Medulla oblongata (tissue), 1 donor: ENCODE measurements at regions not wholly inside any gene's neighbourhood (a gene's known extent, or its start where the extent isn't known, plus 50 kb on each side); places are given as distances from the start of the nearest gene placed in this dataset.
"Not testable (repeated sequence)": the region's sequence is repeated elsewhere in the genome, so short reads cannot be mapped to it uniquely, and the experiment has no call there.

Source experiments
- DNase-seq: peaks from one replicate; pipeline ENCODE4 v3.0.0-alpha.2; 2015; ENCODE audit errors: extremely low spot score

DNA sequence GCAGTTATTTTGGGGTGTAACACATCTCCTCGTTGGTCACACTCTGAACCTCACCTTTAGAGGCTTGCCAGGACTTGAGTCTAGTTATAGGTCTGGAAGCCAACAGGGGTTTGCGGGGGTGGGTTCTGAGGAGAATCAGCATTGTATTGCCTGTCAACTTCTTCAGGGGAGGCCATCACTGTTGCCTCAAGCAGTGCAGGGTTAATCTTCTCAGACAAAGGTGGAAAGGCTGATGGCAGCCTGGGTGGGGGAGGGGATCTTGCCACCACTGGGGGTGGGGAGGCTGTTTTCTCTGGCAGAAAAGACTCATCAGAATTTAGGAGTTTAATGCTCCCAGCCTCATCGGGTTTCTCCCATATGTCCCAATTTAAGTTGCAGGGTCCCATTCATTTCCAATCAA, 387.8 kb downstream of the PRR32 start:
- no peak for DNase-seq

DNA sequence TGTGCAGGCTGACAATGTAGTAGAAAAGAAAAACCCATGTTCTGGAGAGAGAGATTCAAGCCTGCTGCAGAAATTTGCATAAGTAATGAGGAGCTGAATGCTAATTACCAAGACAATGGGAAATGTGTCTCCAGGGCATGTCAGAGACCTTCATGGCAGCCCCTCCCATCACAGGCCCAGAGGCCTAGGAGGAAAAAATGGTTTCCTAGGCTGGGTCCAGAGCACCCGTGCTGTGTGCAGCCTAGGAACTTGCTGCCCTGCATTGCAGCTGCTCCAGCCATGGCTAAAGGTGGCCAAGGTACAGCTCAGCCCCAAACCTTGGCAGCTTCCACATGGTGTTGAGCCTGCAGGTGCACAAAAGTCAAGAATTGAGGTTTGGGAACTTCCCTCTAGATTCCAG, 402.3 kb downstream of the PRR32 start:
- DNase-seq: not testable (repeated sequence)

DNA sequence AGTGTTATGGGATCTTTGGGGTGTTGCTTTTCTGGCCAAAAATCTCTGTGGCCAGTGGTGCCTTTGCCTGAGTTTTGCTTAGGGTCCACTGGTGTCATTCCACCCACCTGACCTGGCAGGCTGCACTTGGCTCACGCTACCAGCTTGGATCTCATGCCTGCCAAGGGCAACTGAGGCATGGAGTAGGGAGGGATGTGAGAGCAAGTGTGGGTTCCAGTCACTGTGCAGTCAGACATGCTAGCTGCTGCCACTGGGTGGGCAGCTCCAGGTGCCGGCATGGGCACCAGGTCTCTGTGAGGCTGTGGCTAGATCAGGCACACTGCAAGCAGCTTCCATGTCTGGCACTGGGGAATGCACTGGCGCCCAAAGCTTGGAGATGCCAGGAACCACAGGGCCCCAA, 424.1 kb downstream of the PRR32 start:
- no peak for DNase-seq

DNA sequence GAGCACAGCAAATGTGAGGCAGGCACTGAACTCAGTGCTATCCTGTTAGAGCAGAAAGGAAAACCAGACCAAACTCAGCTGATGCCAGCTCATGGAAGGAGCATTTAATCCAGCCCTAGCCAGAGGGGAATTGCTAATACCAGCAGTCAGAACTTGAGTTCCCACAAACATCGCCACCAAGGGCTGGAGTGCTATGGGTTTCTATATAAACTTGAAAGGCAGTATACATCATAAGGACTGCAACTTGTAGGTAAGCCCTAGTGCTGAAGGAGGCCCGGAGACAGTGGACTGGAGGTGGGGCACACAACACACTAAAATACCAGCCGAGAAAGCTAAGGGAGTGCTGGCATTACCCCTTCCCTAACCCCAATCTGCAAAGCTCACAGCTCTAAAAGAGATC, 440.2 kb downstream of the PRR32 start:
- no peak for DNase-seq

DNA sequence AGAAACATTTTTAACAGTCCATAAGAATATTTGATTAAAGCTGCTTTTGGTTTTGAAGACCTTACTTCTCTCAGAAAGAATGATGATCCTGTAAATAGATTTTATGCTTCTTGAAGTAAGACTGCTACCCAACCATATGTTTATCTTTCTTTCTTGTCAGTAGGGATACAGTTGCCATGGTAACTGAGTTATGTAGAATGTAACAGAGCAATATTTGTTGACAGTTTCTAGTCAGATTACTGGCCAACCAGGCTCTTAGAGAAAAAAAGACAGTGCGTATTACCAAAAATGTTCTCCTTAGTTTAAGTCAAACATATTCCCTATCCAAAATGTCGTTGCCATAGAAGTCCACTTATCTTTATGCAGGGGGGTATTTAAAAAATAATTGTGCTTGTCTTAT, 456.8 kb downstream of the PRR32 start:
- no peak for DNase-seq

DNA sequence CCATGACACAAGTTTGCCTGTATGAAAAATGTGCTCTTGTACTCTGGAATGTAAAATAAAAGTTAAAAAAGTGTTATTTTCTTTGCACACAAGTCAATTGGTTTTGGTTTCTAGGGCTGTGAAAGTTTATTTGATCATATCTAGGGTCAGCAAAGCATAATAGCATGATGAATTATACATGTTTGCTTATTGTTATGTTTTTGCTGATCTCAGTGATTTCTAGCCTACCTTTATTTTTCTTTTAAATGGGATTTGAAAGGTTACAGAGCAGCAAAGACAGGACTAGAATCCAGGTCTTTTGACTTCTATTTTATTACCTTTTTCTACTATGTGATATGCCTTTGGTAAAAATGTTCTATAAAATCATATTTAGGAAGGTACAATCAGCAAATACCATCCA, 481.0 kb downstream of the PRR32 start:
- no peak for DNase-seq

DNA sequence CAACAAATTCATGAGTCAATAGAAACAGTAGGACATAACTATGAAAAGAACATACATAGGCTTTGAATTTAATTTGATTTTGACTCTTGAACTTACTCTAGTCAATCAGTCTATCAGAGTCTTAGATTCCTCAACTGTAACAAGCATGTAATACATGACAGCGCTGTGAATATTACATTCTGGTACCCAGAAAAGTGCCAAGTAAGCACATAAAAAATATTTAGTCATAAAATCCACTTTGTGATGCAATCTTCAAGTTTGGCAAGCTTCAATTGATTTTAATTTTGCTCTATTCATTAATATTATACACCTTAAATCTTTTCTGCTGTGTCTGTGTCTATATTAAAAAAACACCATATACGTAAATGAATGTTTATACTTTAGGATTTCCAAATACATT, 483.3 kb downstream of the PRR32 start:
- DNase-seq: no peak

DNA sequence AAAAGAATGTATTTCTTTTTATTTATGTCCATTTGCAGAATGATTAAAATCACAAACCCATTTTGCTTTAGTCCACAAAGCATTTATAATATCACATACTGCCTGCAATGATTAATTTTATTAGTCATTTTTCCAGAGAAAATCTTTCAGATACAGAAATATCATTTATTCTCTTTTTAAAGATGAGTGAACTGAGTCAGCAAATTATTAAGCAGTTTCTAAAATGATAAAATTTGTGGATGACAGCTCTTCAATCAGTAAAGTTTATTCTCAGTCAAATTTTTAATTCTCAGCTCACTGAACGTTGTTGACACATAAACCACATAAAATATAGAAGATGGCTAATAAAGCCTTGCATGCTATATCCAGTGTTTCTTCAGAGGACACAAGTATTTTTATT, 485.5 kb downstream of the PRR32 start:
- DNase-seq: no peak

DNA sequence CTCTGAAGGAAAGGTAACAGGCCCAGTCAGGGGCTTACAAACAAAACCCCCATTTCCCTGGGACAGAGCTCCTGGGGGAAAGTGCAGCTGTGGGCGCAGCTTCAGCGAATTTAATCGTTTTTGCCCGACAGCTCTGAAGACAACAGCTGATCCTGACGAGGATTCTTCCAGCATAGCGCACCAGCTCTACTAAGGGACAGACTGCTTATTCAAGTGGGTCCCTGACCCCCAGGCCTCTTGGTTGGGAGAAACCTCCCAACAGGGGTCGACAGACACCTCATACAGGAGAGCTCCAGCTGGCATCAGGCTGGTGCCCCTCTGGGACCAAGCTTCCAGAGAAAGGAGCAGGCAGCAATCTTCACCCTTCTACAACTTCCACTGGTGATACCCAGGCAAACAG, 486.7 kb downstream of the PRR32 start:
- DNase-seq: no peak

DNA sequence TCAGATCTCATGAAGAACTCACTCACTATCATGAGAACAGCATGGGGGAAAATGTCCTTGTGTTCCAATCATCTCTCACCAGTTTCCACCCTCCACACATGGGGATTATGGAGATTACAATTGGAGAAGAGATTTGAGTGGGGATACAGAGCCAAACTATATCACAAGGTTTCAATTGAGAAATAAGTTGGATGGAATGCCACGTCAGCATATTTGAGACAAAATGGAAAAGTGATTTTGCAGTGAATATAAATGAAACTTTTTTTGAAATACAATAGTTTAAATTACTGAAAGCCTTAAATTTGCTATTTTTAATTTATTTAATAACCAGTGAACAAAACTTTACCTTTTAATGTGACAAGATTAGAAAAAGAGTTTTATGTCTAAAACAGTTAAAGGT, 494.1 kb downstream of the PRR32 start:
- DNase-seq: no peak

DNA sequence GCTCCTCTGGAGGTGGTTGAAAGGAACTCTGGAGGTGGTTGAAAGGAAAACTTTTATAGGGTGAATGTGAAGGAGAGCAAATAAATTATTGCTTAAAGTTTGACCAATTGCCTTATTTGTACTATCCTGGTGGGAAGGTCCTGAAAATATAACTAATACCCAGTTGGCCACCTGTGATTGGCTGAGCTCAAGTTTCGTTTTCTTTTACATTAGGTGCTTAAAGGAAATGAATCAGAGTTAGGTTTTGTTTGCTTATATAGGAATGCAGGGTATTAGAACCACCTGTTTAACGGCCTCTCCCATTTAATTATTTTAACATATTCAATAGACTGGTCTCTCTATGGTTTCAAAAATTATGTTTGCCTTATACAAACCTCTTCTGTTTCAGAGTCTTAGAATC, 497.6 kb downstream of the PRR32 start:
- no peak for DNase-seq

DNA sequence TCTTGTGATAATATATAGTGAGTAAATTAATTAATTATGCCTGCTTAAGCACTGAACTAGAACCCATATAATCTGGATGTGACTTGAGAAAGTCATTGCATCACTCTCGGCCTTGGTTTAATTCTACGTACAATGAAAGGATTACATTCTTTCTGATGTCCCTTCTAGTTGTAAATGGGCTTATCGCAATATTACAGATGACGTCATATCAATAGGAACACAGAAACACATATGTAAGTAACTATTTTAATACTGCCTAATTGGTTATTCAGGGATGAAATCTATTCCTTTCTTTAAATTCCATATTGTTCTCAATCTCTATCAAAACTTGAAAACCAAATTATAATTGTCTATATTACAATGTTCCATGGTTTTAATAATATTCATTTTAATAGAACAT, 504.6 kb downstream of the PRR32 start:
- no peak for DNase-seq
